MCF 10A (cell line): ENCODE measurements at regions not wholly inside any gene's neighbourhood (a gene's known extent, or its start where the extent isn't known, plus 50 kb on each side); places are given as distances from the start of the nearest gene placed in this dataset.
A peak's percentile ranks its signal among the peaks of the same experiment; 100 is the strongest.

Experiments
- BruUV-seq: library from RNA; stranded (reverse); fragments of 400-500 nt; replicated peaks from 2 replicates; lab custom pipeline; 2021; lab: Mats Ljungman, UMichigan
- CTCF ChIA-PET: fragments of 300-600 bp; sonication (Branson Sonifier 250); formaldehyde crosslinking; extraction: SDS; loops from one replicate; lab custom pipeline; 2021; ENCODE audit warnings: antibody characterized with exemption, inconsistent platforms; lab: Yijun Ruan, JAX
- POLR2A ChIA-PET: fragments of 300-600, 350-650 bp; sonication (Branson Sonifier 250); formaldehyde crosslinking; extraction: SDS; loops from one replicate; lab custom pipeline; 2020; ENCODE audit warnings: antibody characterized with exemption, inconsistent platforms; lab: Yijun Ruan, JAX
- DNase-seq: peaks from one replicate; pipeline ENCODE4 v3.0.0-alpha.2; 2018; ENCODE audit not compliant: unreplicated experiment
- H3K27ac Mint-ChIP-seq: one replicate; pipeline ENCODE4 v1.8.0; 2022; ENCODE audit warnings: mild to moderate bottlenecking, low read depth, mixed read lengths; ENCODE audit not compliant: unreplicated experiment
- H3K27me3 Mint-ChIP-seq: one replicate; pipeline ENCODE4 v1.8.0; 2022; ENCODE audit warnings: mixed read lengths; ENCODE audit not compliant: insufficient read depth, unreplicated experiment
- H3K36me3 Mint-ChIP-seq: one replicate; pipeline ENCODE4 v1.8.0; 2022; ENCODE audit warnings: mild to moderate bottlenecking, moderate library complexity, mixed read lengths; ENCODE audit not compliant: insufficient read depth, unreplicated experiment
- H3K4me1 Mint-ChIP-seq: one replicate; pipeline ENCODE4 v1.8.0; 2022; ENCODE audit warnings: mixed read lengths; ENCODE audit not compliant: insufficient read depth, unreplicated experiment
- H3K4me3 Mint-ChIP-seq: one replicate; pipeline ENCODE4 v1.8.0; 2022; ENCODE audit warnings: mild to moderate bottlenecking, moderate library complexity, mixed read lengths; ENCODE audit not compliant: unreplicated experiment
- H3K9me3 Mint-ChIP-seq: one replicate; pipeline ENCODE4 v1.8.0; 2022; ENCODE audit warnings: mixed read lengths; ENCODE audit not compliant: unreplicated experiment
- intact Hi-C: fragments of 100-400 bp; cut with micrococcal nuclease; formaldehyde crosslinking; loops from 2 replicates; pipeline ENCODE4 v1.14.1; 2022
- TF ChIP-seq, protein P1 (sequence below): fragments of 200-600 bp; IDR thresholded peaks from one replicate; pipeline ENCODE4 v1.8.0; 2022; ENCODE audit warnings: antibody characterized with exemption, mild to moderate bottlenecking; ENCODE audit not compliant: unreplicated experiment

- intact Hi-C loops: no loop called here
- Mint-ChIP-seq H3K4me1 (no peaks in the 10 kb centered on the region), H3K4me3 (no peak overlapping the region), H3K36me3 (peaks cover 25% of the 10 kb centered on the region), H3K27me3 (no peaks in the 10 kb centered on the region), H3K27ac (no peak overlapping the region), H3K9me3 (peaks cover 5% of the 10 kb centered on the region)
- CTCF ChIA-PET: no interaction called here
- TF ChIP-seq, protein P1, sequence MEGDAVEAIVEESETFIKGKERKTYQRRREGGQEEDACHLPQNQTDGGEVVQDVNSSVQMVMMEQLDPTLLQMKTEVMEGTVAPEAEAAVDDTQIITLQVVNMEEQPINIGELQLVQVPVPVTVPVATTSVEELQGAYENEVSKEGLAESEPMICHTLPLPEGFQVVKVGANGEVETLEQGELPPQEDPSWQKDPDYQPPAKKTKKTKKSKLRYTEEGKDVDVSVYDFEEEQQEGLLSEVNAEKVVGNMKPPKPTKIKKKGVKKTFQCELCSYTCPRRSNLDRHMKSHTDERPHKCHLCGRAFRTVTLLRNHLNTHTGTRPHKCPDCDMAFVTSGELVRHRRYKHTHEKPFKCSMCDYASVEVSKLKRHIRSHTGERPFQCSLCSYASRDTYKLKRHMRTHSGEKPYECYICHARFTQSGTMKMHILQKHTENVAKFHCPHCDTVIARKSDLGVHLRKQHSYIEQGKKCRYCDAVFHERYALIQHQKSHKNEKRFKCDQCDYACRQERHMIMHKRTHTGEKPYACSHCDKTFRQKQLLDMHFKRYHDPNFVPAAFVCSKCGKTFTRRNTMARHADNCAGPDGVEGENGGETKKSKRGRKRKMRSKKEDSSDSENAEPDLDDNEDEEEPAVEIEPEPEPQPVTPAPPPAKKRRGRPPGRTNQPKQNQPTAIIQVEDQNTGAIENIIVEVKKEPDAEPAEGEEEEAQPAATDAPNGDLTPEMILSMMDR: no peak
- no peak for DNase-seq
- POLR2A ChIA-PET: no interaction called here
- BruUV-seq: no TSS peak
These were observed 225.7 kb downstream of the UTRN start for GRCh38 chr6:144510859-144511258.

GRCh38 chr6:144515761-144516160 is 230.6 kb downstream of the UTRN start:
- no peaks in the 10 kb centered on the region for H3K27me3 Mint-ChIP-seq
- no peak for DNase-seq
- POLR2A ChIA-PET: no interaction called here
- TF ChIP-seq, protein P1: no peak
- peaks cover 46% of the 10 kb centered on the region for H3K36me3 Mint-ChIP-seq
- H3K9me3 Mint-ChIP-seq: no peaks in the 10 kb centered on the region
- no peak overlapping the region for H3K27ac Mint-ChIP-seq
- no peaks in the 10 kb centered on the region for H3K4me1 Mint-ChIP-seq
- intact Hi-C loops: no loop called here
- CTCF ChIA-PET: no interaction called here
- no TSS peak for BruUV-seq
- H3K4me3 Mint-ChIP-seq: no peak overlapping the region

DNA sequence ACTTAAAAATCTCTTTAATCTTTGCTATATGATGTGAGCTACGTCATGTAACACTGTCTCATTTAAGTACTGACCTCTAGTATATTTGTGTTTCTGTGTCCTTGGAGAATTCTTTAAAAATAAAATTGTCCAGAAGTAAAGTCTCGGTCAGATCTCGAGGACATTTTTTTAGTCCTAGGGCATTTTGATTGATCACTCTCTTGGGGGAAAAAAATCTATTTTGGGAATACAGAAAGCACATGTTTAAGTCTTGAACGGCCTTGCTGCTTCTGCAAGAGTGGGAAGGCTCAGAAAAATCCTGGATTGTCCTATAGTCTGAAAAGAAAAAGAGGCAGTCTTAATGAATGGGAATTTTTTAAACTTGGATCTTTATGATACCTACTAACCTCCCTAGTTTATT is 234.3 kb downstream of the UTRN start:
- no TSS peak for BruUV-seq
- Mint-ChIP-seq H3K27me3 (no peaks in the 10 kb centered on the region), H3K9me3 (no peaks in the 10 kb centered on the region), H3K36me3 (peaks cover 52% of the 10 kb centered on the region), H3K27ac (no peak overlapping the region), H3K4me3 (no peak overlapping the region), H3K4me1 (no peaks in the 10 kb centered on the region)
- ChIA-PET POLR2A (no interaction called here), CTCF (no interaction called here)
- DNase-seq: no peak
- TF ChIP-seq, protein P1: no peak
- intact Hi-C loops: no loop called here

DNA sequence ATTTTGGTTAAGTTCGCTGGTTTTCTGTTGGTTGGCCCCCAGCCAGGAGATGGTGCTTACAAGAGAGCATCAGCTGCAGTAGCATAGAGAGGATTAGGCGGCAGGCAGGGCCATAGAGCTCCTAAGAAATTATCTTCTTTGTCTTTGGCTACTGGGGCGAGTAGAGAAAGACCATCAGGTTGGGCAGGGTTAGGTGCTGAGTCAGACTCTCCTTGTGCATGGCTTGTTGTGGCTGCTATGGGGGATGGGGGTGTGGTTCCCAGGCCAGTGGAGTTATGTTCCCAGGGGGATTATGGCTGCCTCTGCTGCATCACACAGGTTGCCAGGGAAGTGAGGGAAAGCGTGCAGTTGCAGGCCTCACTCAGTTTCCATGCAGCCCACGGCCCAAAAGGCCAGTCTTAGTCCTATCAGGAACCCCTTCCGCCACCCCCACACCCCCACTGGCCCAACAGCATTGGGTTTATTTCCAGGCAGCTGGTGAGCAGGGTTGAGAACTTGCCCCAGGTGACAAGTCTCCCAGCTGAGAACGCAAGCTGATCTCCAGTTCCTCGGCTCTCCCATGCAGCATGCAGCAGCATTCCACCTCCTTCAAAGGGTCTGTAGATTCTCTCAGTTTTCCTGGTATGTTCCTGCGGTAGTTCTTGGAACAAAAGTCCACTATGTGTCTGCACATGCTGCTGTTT is 243.7 kb downstream of the UTRN start:
- CTCF ChIA-PET: no interaction called here
- POLR2A ChIA-PET: interaction anchor here (1.9 kb wide), 1 partner anchor 10 kb away, joined by 5 read pairs; no protein-coding TSS in a partner anchor

More for the DNA sequence above, 243.7 kb downstream of the UTRN start:
- H3K36me3 Mint-ChIP-seq: peaks cover 48% of the 10 kb centered on the region
- TF ChIP-seq, protein P1: no peak
- intact Hi-C loops: no loop called here
- no peaks in the 10 kb centered on the region for H3K4me1 Mint-ChIP-seq
- DNase-seq: peak; percentile 13
- BruUV-seq: no TSS peak
- no peak overlapping the region for H3K4me3 Mint-ChIP-seq
- no peaks in the 10 kb centered on the region for H3K27me3 Mint-ChIP-seq
- H3K27ac Mint-ChIP-seq: peak overlapping the region; percentile 49
- H3K9me3 Mint-ChIP-seq: no peaks in the 10 kb centered on the region
